PC-3 (cell line): ENCODE measurements at regions not wholly inside any gene's neighbourhood (a gene's known extent, or its start where the extent isn't known, plus 50 kb on each side); places are given as distances from the start of the nearest gene placed in this dataset.

Experiments used
- EZH2 ChIP-seq: fragments of 300-600 bp; sonication (generic); IDR thresholded peaks from one replicate; pipeline ENCODE4 v1.6.1; 2017; ENCODE audit warnings: antibody characterized with exemption, mild to moderate bottlenecking, low read length; ENCODE audit not compliant: unreplicated experiment
- TF ChIP-seq, protein P1 (sequence below): fragments of 300-600 bp; sonication (generic); conservative IDR thresholded peaks from 2 replicates; pipeline ENCODE4 v1.5.1; 2017; ENCODE audit warnings: antibody characterized with exemption, low read depth, mild to moderate bottlenecking, low read length

DNA sequence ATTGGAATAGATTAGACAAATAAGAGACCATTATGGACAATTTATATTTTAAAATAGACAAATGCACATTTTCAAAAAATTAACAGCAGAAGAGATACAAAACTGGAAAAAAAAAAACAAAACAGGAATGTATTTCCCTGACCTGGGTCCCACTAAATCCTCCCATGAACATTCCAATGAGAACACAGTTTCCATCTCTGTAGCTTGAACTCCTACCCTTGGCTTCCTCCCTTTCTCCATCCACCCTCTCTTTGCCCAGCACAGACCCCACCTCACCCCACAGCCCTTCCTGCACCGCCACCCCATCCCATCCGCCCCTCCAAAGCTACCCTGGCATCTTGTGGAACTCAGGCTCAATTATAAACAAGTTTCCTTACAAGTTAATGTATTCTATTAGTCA is 71.2 kb upstream of the MPP7 start:
- TF ChIP-seq, protein P1, sequence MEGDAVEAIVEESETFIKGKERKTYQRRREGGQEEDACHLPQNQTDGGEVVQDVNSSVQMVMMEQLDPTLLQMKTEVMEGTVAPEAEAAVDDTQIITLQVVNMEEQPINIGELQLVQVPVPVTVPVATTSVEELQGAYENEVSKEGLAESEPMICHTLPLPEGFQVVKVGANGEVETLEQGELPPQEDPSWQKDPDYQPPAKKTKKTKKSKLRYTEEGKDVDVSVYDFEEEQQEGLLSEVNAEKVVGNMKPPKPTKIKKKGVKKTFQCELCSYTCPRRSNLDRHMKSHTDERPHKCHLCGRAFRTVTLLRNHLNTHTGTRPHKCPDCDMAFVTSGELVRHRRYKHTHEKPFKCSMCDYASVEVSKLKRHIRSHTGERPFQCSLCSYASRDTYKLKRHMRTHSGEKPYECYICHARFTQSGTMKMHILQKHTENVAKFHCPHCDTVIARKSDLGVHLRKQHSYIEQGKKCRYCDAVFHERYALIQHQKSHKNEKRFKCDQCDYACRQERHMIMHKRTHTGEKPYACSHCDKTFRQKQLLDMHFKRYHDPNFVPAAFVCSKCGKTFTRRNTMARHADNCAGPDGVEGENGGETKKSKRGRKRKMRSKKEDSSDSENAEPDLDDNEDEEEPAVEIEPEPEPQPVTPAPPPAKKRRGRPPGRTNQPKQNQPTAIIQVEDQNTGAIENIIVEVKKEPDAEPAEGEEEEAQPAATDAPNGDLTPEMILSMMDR: no peak
- no peak for TF ChIP-seq EZH2
